GM19035 (cell line): ENCODE measurements at regions not wholly inside any gene's neighbourhood (a gene's known extent, or its start where the extent isn't known, plus 50 kb on each side); places are given as distances from the start of the nearest gene placed in this dataset.
"Not testable (repeated sequence)": the region's sequence is repeated elsewhere in the genome, so short reads cannot be mapped to it uniquely, and the experiment has no call there.

Experiments
- ATAC-seq: cut with Tn5 transposase; IDR thresholded peaks from one replicate; pipeline ENCODE4 v1.9.1; 2021; ENCODE audit not compliant: unreplicated experiment

DNA sequence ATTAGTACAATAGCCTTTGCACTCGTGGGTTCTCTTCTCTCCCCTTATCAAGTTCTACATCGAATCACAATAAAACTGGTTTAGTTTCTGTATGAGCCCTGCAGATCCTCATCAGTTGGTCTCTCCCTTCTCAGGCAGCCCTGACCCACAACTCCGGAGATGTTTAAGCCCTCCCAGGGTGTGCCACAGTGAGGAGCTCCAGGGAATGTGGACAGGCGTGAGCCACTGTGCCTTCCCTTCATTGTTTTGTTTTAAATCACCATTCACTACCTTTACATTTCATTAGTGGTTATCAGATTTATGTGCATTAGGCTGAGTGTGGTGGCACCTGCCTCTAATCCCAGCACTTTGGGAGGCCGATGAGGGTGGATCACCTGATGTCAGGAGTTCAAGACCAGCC lies 133.2 kb downstream of the LARP7 start:
- ATAC-seq, result no peak

DNA sequence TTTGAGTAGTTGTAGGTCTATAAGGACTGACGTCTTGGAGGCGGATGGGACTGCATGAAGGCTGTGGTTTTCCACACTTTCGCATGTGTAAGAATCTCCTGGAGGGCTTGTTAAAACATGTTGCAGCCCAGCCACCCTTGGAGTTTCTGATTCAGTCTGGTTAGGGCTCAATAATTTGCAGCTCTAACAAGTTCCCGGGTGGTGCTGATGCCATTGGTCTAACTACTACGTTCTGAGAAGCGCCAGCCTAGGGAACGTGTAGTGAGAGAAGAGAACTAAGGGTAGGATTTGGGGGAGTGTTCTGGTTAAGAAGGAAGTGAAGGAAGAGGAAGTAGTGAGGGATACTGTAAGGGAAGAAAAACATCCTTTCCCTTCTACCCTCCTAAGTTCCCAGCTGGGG lies 138.9 kb downstream of the LARP7 start:
- no peak for ATAC-seq

DNA sequence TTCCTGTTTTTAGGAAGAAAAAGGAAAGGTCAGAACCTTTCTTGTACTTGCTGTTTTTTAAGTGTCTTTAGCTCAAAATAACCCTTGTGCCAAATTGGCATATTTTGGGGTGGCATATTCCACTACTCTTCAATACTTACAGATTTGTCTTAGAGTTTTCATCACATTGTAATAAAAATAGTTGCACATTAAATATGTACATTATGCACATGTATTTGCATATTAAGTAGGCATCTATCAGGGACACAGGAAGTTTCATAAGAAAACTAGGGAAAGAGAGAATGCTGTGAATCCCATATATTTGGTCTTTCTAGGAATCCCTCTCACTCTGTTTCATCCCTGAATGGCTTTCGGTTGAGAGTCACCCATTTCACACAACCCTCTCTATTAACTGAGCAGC lies 139.6 kb downstream of the LARP7 start:
- no peak for ATAC-seq

DNA sequence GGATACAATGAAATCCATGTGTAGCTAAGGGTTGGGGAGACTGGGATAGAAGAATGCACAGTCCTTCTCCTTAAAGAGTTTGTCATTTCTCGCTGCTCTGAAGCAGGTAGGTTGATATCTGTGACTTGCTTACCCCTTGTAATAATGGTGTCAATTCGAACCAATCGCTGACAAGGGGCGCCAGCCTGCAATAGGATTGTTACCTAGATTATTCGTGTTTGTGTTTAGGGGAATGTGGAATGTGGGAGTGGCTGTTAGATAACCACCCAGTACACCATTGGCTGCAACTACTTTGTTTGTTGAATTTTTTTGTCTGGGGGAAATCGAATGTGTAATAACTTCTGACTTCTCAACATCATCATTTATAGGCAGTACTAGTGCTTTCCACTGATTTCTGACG lies 141.6 kb downstream of the LARP7 start:
- no peak for ATAC-seq

DNA sequence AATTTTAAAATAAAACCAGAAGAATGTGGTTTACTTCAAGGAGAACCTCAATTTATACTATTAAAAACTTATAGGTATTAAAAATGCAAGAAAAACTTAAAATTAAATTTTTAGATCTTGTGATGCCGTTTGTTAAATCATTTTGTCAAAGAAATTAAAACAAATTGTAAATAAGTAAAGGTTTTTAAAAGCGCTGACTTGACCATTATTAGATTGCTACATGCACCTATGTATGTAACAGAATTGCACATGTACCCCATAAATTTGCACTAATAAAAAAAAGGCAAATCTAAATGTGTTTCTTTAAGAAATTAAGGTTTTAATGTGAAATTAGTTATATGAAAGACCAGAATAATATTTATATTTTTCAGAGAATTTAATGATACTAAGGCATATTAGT lies 156.1 kb downstream of the LARP7 start:
- ATAC-seq, result no peak

DNA sequence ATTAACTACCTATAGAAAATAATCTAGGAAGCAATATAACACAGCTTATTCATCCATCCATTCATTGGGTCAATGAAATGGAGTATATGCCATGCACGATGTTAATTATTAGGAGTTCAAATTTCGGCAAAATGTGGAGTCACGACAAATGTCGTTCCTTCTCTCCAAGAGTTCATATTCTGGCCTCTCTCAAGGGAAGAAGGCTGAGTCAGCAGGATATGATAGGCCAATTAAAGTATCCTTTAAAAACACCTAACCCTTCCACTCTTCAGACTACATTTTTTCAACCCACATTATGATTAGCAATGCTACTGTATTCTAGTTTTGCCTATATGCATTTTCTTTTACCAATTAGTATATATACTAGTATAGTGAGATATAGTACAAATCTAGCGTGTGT lies 163.1 kb downstream of the LARP7 start:
- ATAC-seq, result no peak

DNA sequence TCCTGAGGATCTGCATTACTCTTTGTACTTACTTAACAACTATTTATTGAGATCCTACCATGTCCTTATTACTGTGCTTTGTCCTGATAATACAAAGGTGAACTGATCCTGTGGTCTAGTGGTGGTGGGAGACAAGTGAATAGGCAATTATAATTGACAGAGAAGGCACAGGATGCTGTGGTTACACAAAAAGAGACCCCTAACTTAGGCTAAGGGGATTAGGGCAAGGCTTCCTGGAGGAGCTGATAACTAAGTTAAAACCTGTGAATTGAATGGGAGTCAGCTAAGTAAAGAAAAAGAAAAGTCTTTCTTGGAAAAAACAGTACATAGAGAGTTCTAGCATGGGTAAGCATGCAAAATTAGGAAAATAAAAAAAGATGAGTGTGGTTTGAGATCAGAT lies 164.4 kb downstream of the LARP7 start:
- ATAC-seq, result no peak

DNA sequence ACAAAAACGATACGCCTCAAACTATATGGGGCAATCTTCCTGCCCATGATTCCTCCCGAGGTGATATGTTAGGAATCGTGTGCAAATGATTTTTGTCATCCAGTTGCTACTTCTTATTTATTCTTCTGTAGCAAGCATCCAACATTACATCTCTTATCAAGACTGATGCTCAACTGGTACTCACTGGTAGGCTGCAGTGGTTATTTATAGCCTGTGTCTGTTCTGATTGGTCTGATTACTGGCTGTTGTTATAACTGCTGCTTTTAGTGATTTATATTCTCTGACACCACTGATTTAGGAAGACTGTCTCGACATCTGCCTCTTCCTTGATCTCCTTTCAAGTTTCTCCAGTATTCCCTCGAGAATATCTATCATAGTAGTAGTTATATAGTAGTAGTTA lies 165.8 kb downstream of the LARP7 start:
- no peak for ATAC-seq

DNA sequence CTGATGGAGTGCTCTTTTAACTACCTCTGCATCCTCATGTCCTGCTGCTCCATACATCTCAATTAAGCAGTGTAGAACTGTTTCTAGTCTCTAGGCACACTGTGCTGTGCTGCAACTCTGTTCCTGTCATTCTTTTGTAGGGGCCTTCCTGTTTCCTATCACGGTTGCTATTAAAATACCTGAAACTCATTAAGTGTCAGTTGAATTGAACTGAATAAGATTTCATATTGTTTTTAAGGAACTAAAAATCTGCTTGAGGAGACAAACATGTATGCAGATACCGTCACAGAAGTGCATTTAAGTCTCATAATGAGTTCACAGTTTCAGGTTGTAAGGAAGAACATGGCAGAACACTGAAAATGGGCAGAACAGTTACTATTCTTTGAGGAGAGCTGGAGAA lies 170.1 kb downstream of the LARP7 start:
- ATAC-seq, result peak; percentile 94

DNA sequence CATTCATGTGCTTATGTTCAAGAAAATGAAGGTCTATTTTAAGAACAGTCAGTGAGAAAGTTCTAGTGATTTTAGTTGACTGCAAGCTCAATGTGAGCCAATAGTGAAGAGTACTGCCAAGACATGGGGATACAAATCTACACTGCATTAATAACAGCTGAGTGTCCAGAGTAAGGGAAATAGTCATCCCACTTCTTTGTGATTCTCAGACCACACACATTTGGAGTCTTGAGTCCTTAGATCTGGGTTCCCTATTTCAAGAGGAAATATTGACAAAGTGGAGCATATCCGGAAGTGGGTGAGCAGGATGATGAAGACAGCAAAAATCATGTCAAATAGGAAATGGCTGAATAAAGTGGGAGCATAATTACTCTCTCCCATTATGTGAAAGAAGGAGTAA lies 171.1 kb downstream of the LARP7 start:
- ATAC-seq, result no peak

DNA sequence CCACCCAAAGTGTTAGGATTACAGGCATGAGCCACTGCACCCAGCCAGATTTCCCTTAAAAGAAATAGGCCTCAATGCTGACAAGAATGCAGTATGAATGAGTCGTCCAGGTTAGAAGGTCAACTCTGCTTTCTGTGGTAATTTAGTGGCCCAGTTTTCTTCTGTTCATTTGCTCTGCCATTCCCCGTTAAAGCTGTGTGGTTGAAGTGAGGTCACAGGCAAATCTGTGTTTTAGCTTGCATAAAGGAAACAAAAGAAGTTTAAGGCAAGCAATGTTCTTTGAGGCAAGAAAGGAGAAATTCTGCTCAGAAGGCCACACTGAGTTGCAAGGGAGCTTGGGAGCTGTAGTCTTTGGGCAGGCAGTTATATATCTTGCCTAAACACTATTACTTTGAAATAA lies 176.8 kb downstream of the LARP7 start:
- no peak for ATAC-seq

DNA sequence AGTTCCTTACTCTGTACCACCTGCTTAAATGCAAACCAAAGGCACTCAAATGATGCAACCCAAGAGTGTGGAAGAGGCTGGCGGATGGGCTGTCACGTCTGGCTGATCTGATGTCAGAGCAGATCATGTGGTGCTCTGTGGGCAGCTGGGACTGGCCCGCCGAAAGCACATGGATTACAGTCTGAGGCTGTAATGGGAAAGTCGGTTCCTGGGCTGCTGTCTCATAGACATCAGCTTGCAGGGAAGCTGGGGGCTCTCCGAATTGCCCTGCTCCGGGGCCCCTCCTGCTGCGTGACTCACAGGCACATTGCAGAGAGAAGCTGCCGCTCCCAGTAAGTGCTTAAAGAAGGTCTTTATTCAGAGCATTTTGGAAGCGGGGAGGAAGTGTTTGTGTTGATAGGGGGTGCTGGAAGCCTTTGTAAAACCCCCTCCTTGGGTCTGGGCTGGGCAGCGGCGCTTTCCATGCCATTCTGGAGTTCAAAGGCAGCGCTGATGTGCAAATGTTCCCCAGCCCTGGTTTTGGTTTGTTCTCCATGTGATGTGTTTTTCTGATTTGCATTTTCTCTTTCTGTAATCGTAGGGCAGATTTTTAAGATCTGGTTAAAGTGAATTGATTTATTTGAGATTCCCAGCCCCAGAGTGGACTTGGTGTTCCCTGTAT lies 181.1 kb downstream of the LARP7 start:
- peak; percentile 93 for ATAC-seq

DNA sequence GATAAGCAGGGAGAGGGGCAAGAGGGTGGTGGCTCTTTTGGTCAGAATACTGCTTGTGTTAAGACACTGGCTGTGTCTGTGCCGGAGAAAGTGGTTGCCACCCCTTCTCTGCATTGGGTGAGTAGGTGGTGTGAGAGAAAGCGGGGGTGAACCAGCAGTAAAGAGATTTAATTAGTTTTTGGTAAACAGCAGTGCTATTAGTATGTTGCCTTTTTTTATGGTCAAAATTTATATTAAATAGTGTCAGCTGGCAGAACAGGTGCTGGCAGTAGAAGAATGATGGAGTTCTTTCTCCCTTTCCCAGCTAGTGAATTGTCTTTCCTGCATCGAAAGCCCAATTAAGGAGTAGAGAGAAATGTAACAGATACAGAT lies 181.6 kb downstream of the LARP7 start:
- peak; percentile 47 for ATAC-seq

DNA sequence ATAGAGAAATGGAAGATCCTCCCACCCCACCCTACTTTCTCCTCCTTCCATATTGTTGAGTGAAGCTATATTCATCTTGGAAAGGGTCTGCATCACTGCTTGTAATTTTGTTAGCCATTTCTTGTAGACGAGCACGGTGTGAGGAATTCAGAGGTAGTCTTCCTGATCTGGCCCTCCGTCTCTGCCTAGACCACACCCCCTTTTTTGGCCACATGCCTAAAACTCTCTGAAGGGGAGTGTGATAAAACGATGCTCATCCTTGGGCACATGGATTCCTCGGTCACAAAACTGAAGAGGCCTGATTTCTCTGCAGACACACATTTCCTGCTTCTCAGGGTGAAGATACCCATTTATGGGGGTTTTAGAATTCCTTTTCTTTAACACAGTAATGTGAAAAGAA lies 182.8 kb downstream of the LARP7 start:
- no peak for ATAC-seq

DNA sequence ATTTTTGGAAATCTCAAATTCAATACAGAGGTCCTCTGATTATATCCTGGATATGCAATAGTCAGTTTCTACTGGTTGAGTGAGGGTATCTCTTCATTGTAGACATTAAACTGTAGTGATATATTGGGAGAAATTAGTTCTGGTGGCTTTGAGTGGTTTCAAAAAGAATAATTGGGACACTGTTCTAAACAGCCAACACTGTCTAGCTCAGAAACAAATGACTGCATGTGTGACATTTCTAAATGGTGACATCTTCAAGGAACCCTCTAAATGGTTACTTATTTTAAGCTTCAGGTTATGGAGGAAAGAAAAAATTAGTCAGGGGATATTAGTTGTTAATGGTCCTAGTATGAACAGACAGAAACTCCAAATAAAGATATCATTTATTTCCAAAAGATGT lies 186.2 kb downstream of the LARP7 start:
- no peak for ATAC-seq

DNA sequence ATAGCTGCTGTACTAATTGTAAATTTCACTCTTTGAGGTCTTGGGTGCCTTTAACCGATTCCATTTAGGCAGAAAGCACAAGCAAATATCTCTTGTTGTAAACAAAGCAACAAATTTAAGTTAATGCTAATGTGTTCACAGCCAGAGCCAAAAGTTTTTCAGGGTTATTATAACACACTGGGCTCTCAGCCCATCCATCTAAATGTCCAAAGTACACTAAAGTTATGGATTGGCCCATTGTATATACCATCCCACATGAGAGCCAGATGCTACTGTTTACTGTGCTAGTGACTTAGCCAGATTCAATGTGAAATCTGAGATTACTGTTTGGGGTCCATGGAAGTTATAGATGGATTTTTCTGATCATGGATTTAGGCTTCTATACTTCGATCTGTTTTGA lies 186.7 kb downstream of the LARP7 start:
- no peak for ATAC-seq

DNA sequence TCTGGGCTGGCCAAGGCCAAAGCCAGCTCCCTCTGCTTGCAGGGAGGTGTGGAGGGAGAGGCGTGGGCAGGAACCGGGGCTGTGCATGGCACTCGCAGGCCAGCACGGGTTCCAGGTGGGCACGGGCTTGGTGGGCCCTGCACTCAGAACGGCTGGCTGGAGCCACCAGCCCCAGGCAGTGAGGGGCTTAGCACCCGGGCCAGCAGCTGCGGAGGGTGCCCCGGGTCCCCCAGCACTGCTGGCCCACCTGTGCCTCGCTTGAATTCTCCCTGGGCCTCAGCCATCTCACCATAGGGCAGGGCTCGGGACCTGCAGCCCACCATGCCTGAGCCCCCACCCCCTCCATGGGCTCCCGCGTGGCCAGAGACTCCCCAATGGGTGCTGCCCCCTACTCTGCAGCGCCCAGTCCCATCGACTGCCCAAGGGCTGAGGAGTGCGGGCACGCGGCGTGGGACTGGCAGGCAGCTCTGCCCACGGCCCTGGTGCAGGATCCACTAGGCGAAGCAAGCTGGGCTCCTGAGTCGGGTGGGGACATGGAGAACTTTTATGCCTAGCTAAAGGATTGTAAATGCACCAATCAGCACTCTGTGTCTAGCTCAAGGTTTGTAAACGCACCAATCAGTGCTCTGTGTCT lies 193.9 kb downstream of the LARP7 start:
- ATAC-seq, result no peak

DNA sequence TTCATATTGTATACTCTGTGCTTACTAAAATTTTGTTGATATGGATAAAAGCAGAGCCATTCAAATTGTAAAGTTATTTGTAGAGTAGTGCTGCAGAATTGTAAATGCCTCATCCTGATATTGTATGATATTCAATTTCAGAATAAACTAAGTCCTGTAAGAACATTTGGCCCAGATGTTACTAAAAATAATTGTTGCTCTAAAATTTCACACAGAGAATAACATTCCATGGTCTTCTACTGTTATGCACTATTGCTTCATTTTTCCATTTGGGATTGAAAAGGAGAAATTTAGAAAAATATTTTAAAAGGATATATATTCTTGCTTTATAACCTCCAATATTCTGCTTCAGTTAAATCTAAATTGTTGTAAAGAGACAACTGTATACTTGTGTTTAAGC lies 195.6 kb downstream of the LARP7 start:
- no peak for ATAC-seq

DNA sequence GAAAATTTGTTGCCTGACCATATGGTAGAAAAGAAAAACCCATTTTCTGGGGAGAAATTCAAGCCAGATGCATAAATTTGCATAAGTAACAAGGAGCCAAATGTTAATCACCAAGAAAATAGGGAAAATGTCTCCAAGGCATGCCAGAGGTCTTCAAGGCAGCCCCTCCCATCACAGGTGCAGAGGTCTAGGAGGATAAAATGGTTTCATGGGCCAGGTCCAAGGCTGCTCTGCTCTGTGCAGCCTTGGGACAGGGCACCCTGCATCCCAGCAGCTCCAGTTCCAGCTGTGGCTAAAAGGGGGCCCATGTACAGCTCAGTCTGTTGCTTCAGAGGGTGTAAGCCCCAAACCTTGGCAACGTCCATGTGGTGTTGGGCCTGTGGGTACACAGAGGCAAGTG lies 200.0 kb downstream of the LARP7 start:
- ATAC-seq, result no peak

DNA sequence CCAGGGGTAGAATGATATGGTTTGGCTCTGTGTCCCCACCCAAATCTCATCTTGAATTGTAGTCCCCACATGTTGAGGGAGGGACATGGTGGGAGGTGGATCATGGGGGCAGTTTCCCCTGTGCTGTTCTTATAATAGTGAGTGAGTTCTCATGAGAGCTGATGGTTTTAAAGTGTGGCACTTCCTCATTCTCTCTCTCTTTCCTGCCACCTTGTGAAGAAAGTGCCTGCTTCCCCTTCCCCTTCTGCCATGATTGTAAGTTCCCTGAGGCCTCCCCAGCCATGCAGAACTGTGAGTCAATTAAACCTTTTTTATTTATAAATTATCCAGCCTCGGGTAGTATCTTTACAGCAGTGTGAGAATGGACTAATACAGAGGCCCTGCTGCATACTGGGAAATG lies 201.1 kb downstream of the LARP7 start:
- ATAC-seq, result not testable (repeated sequence)

DNA sequence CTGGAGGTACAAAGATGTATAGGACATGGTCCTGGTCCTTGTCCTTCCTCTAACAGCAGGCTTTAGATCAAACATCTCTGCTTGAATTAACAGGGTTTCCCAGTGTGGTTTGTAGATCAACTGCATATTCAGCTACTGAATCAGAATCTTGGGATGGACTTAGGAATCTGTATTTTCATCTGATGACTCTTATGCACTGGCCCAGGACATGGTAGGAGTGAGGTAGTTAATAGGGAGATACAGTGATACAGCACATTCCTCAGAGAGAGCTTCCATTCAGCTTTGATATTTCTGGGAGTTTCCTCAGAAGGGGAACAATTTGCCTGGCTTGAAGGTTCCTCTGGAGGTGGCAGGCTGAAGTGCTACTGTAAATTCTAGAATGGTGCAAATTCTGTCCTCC lies 203.1 kb downstream of the LARP7 start:
- ATAC-seq, result no peak

DNA sequence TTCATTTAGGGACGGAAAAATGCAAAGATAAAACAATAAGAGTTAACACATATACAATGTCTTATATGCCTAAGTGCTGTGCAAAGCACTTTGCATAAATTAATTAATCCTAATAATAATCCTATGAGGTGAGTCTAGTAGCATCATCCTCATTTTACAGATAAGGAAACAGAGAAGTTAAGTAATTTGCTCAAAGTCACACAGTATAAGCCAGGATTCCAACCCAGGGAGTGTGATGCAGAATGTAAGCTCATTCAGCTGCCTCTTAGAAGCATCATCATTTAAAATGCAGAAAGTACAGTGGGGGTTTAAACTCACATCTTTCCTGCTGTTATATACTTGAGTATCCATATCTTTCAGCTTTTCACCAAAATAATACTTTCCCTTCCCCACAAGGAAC lies 203.7 kb downstream of the LARP7 start:
- ATAC-seq, result no peak

DNA sequence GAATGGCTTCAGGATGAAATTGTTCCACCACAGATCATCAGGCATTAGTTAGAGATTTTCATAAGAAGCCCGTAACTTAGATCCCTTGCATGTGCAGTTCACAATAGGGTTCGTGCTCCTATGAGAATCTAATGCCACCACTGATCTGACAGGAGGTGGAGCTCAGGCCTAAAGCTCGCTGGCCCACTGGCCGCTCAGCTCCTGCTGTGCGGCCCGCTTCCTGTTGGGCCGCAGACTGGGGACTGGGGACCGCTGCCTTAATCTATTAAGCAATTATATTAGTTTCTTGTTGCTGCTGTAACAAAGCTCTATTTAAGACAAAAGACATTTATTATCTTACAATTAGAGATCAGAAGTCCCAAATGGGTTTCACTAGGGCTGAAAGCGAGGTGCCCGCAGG lies 205.6 kb downstream of the LARP7 start:
- ATAC-seq, result no peak
